NCI-H146 (cell line): ENCODE measurements at regions not wholly inside any gene's neighbourhood (a gene's known extent, or its start where the extent isn't known, plus 50 kb on each side); places are given as distances from the start of the nearest gene placed in this dataset.

ENCODE experiments used
- DNase-seq: peaks from one replicate; lab custom pipeline; 2025; lab: John Stamatoyannopoulos, UW

- DNase-seq: no peak
Measured at GRCh38 chr1:221841983-221842335, 100.1 kb upstream of the DUSP10 start.

GRCh38 chr1:221841251-221841982 is 99.5 kb upstream of the DUSP10 start:
- no peak for DNase-seq

DNA sequence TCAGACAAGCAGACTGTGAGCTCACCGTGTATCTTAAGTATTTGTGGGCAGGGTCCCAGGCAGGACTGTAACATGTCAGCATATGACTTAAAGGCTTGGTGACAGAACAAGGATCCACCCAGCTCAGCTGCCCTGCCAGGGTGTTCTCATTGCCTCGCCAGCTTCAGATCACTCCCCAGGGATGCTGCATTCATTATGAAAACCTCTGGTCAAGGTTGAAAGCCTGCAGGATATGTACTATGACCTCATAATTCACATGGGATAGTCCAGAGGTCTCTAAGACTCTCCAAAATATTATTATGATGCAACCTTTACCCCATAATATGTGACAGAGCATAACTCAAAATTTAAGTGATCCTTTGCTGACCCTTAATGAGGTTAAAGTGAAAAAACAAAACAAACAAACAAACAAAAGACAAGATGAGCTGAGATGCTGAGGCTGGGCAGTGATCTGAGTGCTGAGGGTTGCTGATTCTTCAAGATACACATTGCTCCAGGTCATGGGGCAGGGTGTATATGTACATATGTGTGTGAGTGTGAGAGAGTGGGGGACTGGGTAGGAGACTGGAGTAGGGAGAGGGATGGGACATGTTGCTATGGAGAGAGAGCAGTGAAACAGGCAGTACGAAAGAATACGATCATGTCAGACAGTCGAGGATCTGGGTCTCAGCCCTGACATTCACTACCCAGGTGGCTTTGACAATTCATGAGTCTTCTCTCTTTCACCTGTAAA is 98.8 kb upstream of the DUSP10 start:
- DNase-seq: no peak

- DNase-seq: no peak
Measured at GRCh38 chr1:221839782-221840395, 98.0 kb upstream of the DUSP10 start.

- DNase-seq: no peak
Measured at GRCh38 chr1:221839321-221839720, 97.4 kb upstream of the DUSP10 start.

- no peak for DNase-seq
Measured at GRCh38 chr1:221837896-221838295, 96.0 kb upstream of the DUSP10 start.

GRCh38 chr1:221834698-221835513 is 93.0 kb upstream of the DUSP10 start:
- no peak for DNase-seq

DNA sequence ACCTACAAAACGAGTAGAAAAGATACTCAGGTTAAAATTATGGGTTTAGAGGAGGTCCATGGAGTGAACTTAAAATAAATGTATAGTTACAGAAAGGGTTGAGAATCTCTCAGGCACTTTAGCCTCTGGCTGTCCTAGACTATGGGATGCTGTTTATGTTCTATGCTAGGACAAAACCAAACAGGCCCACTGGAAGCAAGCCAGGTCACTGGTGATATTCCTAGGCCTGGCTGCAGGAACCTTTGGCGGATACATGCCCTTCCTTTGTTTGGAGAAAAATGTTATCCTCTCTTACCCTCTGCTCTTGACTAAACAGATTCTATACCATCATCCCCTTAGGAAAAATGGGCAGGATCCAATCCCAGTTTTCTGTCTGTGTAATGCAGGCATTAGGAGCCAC is 90.7 kb upstream of the DUSP10 start:
- DNase-seq: no peak

DNA sequence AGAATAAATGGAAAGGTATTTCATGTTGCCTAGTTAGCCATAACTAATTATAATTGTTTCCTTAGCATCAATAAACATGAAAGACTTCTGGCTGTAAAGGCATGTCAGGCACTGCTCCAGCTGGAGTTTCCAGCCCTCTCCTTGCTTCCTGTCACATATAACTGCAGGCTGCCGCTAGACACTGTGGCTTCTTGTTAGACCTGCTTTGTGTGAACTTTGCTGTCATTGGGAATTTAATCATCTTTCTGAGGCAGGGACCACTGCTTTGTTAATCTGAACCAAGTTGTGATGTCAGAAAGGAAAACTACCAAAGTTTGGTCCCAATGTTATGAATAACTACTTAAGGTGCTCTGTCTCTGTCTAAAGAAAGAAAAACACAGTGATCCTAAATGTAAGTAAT is 90.3 kb upstream of the DUSP10 start:
- no peak for DNase-seq

DNA sequence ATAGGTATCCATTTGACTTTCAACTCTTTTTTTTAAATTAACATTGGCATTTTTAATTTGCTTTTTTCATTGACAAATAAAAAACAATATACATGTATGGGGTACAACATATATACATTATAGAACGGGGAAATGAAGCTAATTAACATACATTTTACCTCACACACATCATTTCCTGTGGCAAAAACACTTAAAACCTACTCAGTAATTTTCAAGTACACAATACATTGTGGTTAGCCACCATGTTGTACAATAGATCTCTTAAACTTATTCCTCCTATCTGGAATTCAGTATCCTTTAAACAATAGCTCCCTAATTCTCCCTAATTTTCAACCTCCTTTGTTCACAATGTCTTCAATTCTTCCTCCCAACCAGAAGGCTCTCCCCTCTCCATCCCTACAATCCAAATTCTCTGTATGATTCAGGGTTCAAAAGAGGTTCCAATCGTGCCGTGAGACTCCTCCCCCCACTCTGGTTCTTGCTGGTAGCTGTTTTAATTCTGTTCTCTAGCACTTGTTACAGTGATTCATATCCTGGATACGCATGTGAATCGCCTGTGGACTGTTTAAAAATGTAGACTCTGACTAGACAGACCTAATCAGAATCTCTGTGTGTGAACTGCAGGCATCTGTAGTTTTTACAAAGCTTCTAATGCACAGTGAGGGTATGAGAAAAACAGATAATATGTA is 87.6 kb upstream of the DUSP10 start:
- no peak for DNase-seq

DNA sequence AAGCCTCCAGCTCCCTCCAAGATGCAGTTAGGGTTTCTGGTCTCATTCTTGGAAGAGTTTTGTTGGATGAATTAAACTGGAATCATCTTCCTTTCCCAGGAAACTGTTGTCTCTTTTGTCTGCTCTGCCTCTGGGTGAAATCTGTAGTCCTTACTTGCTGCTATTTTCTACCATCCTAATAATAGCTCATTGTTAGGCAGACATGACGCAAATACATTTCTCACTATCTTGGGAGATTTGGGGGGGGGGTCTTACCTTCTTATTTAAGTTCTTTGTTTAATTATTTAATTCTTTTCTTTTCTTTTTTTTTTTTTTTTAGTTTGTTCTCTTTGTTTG is 85.4 kb upstream of the DUSP10 start:
- no peak for DNase-seq

DNA sequence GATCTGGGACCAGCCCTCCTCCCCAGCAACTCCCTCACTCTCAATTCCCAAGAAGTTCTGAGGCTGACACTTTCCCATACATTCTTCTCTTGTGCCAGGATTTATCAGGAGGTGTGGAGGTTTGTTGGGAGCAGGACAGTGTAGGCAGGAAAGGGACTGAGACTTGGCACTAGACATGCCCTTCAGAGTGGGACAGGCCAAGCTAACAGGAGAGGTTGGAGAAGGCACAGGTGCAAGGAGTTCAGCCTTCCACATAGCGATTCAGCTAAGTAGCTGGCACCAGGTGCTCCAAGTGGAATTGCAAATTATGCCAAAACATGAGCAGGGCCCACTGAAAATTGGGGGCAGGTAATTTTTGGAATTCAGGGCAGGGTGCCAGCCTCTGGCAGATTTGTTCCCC is 83.0 kb upstream of the DUSP10 start:
- no peak for DNase-seq

DNA sequence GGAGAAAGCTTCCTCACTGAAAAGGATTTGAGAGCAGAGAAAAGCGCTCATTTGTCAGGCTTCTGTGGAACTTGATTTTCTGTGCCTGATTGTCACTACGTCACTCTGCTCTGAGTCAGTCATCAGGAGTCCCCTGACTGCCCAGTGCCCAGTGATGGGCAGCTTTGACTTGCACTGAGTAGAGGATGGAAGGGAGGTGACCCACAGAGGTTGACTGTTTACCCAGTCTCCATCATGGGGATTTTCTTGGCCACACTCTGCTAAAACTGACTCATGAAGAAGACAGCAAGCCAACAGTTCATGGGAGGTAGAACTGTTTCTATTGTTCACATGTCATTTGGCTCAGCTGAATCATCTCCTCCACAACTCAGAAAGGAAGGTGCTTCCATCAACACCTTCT is 82.1 kb upstream of the DUSP10 start:
- no peak for DNase-seq

DNA sequence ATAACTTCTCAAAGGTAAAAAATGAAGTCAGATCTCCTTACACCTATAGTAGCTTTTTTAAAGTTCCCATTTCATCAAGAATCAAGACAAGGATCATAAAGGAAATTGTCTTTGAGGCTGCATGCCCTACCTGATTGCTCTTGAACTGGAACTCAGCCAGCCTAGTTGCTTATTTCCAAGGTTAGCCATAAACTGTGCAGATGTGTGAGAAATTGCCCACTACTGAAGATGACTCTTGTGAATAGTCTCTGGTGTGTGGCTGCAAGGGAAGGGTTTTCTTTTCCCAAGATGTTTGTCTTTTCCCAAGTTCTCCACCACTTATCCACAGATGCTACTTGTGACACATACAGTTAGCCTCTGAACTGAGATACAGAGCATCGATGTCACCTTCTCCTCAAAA is 81.7 kb upstream of the DUSP10 start:
- no peak for DNase-seq

DNA sequence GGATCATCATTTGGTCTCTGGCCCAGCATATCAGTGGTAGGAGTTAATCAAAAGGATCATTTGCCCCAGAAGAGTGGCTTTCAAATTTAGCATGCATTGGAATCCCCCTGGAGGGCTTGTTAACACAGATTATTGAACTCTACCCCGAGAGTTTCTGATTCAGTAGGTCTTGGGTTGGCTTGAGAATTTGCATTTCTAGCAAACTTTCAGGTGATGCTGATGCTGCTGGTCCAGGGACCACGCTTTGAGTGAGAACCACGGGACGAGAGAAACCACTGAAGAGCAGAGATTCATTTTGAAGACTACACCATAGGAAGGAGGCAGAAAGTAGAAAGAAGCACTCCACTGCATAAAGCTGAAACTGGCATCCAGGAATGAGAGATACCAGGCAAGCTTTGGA is 81.3 kb upstream of the DUSP10 start:
- no peak for DNase-seq

DNA sequence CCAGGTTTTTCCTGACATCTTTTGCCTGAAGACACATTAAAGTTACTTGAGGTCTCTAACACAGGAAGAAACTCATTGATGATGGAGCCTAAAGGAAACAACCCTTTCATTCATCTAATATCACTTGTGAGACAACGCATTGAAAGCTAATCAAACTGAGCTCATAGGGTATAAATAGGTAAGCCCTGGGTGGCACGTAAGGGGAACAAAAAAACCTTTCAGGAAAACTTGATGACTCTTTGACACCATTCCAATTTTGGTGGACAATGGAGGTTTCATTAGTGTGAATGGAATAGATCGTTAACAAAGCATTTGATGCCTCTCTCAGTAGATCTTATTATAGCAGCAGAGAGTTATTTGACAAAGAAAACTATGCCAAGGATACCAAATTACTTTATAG is 80.7 kb upstream of the DUSP10 start:
- DNase-seq: no peak

DNA sequence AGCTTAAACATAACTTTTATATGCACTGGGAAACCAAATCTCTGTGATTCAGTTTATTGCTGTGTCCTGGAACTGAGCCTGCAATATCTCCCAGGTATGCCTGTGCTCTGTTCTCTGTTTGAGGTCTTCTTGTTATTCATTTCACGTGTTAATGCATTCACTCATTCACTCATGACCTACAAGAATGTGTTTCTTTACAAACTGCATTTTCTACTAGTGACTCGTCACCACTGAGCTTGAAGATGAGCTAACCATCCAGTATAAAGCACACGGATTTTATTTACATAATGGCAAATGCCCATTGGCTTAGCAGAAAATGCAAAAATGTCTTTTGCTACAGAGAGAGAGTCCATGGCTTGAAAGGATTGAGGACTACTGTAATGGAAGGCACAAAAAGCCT is 75.0 kb upstream of the DUSP10 start:
- DNase-seq: no peak

- no peak for DNase-seq
Measured at GRCh38 chr1:221815660-221816059, 73.8 kb upstream of the DUSP10 start.

DNA sequence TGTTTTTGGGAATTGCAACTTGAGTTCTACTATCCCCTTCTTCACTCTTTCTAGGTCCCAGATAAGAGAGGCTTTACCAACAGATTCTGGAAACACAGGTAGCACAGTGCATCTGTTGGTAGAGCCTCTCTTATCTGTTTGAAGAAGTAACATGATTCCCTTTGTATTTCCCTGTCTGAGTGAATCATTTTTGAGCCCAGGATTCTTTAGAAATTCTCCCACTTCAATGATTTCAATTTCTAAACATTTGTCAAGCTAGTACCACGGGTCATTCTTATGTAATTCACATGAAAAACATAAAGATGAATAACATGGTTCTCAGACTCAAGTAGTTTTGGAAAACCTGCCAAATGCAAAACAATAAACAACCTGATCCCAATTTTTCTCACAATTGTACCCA is 72.0 kb upstream of the DUSP10 start:
- no peak for DNase-seq

DNA sequence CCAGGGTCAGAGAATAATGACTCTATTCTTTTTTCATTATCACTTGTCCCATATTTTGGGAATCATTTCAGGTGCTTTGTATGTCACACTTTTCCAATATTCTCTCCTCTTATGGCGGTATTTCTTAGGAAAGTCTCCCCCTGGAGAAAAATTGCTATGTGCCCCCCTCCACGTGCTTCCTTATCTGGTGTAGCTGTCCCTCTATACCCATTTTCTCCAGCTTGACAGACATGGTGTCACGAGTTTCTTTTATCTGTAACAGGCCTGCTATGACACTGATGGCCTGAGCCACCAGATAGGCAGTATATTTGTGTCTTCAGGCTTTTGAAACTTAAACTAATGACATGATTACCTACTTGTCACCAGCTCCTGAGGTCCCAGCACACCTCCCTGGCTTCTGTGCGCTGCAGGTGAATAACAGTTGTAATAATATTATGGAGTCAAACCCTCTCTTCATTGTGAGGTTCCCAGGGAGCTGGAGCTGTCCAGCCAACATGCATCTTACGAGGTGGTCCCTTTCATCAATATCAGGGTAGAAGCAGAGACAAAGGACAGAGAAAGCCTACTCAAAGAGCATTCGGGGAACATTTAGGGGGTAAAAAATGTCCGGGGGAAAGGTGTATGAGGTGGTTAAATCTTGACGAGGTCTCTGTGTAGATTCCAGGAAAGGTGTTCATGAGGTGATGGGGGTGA is 71.2 kb upstream of the DUSP10 start:
- DNase-seq: no peak

- DNase-seq: no peak
Measured at GRCh38 chr1:221812088-221812752, 70.3 kb upstream of the DUSP10 start.
